ENCODE measurements at regions not wholly inside any gene's neighbourhood (a gene's known extent, or its start where the extent isn't known, plus 50 kb on each side); places are given as distances from the start of the nearest gene placed in this dataset.

GRCh38 chr1:219281831-219282230 lies 108.2 kb downstream of the LYPLAL1 start:
- DNase-seq (ENCODE audit: low read depth in 2 of 3, low spot score in 2 of 3) = no peak

GRCh38 chr1:219279017-219279770 lies 105.5 kb downstream of the LYPLAL1 start:
- no peak for DNase-seq (ENCODE audit: low read depth in 2 of 3, low spot score in 2 of 3)

- no peak for DNase-seq (ENCODE audit: low read depth in 2 of 3, low spot score in 2 of 3)
These were observed 104.6 kb downstream of the LYPLAL1 start for GRCh38 chr1:219278288-219278687.

GRCh38 chr1:219277304-219278105 lies 103.8 kb downstream of the LYPLAL1 start:
- no peak for DNase-seq (ENCODE audit: low read depth in 2 of 3, low spot score in 2 of 3)

GRCh38 chr1:219276049-219276738 lies 102.5 kb downstream of the LYPLAL1 start:
- no peak for DNase-seq (ENCODE audit: low read depth in 2 of 3, low spot score in 2 of 3)

GRCh38 chr1:219273088-219273686 lies 99.5 kb downstream of the LYPLAL1 start:
- no peak for DNase-seq (ENCODE audit: low read depth in 2 of 3, low spot score in 2 of 3)

GRCh38 chr1:219271818-219272535 lies 98.3 kb downstream of the LYPLAL1 start:
- no peak for DNase-seq (ENCODE audit: low read depth in 2 of 3, low spot score in 2 of 3)

GRCh38 chr1:219269171-219269570 lies 95.5 kb downstream of the LYPLAL1 start:
- no peak for DNase-seq (ENCODE audit: low read depth in 2 of 3, low spot score in 2 of 3)

- no peak for DNase-seq (ENCODE audit: low read depth in 2 of 3, low spot score in 2 of 3)
These were observed 92.8 kb downstream of the LYPLAL1 start for GRCh38 chr1:219266524-219266923.

GRCh38 chr1:219265026-219265515 lies 91.4 kb downstream of the LYPLAL1 start:
- no peak for DNase-seq (ENCODE audit: low read depth in 2 of 3, low spot score in 2 of 3)

GRCh38 chr1:219264561-219264960 lies 90.9 kb downstream of the LYPLAL1 start:
- DNase-seq (ENCODE audit: low read depth in 2 of 3, low spot score in 2 of 3) = no peak
